Gastroesophageal sphincter (tissue), 4 donors: ENCODE measurements at regions not wholly inside any gene's neighbourhood (a gene's known extent, or its start where the extent isn't known, plus 50 kb on each side); places are given as distances from the start of the nearest gene placed in this dataset.

Source experiments
- ATAC-seq: fragments of 150-250 bp; one replicate; pipeline ENCODE4 v1.9.1; 2016; ENCODE audit warnings: mild to moderate bottlenecking, moderate library complexity
- H3K27ac ChIP-seq, 4 donors: fragments of 200-600 bp; sonication (generic) in 3 of 4; 1 replicate in 3 of 4; 2 replicates in 1 of 4; pipeline ENCODE4 v1.5.1; 2016 to 2019
- H3K27me3 ChIP-seq: fragments of 200-600 bp; sonication (generic); one replicate; pipeline ENCODE4 v1.5.1; 2019
- H3K36me3 ChIP-seq, 2 donors: fragments of 200-600 bp; sonication (generic); one replicate each; pipeline ENCODE4 v1.5.1; 2019; ENCODE audit warnings: control low read depth in 1 of 2
- H3K4me1 ChIP-seq, 3 donors: fragments of 200-600 bp; sonication (generic); 1 replicate in 2 of 3; 2 replicates in 1 of 3; pipeline ENCODE4 v1.5.1; 2016 to 2019; ENCODE audit warnings: control low read depth in 2 of 3
- H3K4me3 ChIP-seq, 2 donors: fragments of 200-600 bp; sonication (generic); one replicate each; pipeline ENCODE4 v1.5.1; 2019; ENCODE audit warnings: mild to moderate bottlenecking in 1 of 2, moderate library complexity in 1 of 2
- H3K9me3 ChIP-seq, 3 donors: fragments of 200-600 bp; sonication (generic); one replicate each; pipeline ENCODE4 v1.5.1; 2017 to 2019; ENCODE audit warnings: control low read depth in 2 of 3
- CTCF ChIP-seq, 4 experiments: fragments of 200-600 bp in 2 of 4; fragments of 450-650 bp in 2 of 4; sonication (generic) in 1 of 4; IDR thresholded peaks; one replicate each; pipeline ENCODE4 v1.5.1; 2017 to 2019; ENCODE audit warnings: antibody characterized with exemption in 4 of 4, mild to moderate bottlenecking in 2 of 4, moderate library complexity in 2 of 4
- EP300 ChIP-seq: sonication (generic); formaldehyde crosslinking; IDR thresholded peaks from one replicate; pipeline ENCODE4 v1.6.1; 2017; ENCODE audit warnings: antibody characterized with exemption, mild to moderate bottlenecking
- POLR2A ChIP-seq, 2 donors: fragments of 450-650 bp; IDR thresholded peaks; one replicate each; pipeline ENCODE4 v1.6.1; 2017; ENCODE audit warnings: antibody characterized with exemption in 2 of 2, mild to moderate bottlenecking in 2 of 2, moderate library complexity in 1 of 2
- POLR2AphosphoS5 ChIP-seq: sonication (generic); formaldehyde crosslinking; IDR thresholded peaks from one replicate; pipeline ENCODE4 v1.6.1; 2017; ENCODE audit warnings: antibody characterized with exemption
- WGBS, 2 donors: methylation state at CpG; one replicate each; pipeline ENCODE4 v1.1.5; 2018; ENCODE audit warnings: low coverage in 1 of 2; 5-methylcytosine and 5-hydroxymethylcytosine counted together

- Histone ChIP-seq H3K36me3 (no peaks in the 10 kb centered on the region), H3K27ac (no peak overlapping the region), H3K4me1 (peaks cover 0 to 3% (median 0%) of the 10 kb centered on the region in 3 donors), H3K4me3 (no peak overlapping the region), H3K9me3 (no peaks in the 10 kb centered on the region), H3K27me3 (peaks cover 49% of the 10 kb centered on the region)
- peak; percentile 62 for ATAC-seq
- no peak for TF ChIP-seq POLR2A (IDR thresholded peaks at IDR 0.05)
- peak in 3 of 4 experiments; percentile 37 to 54 (median 53) for TF ChIP-seq CTCF (IDR thresholded peaks at IDR 0.05)
- WGBS, 2 donors, result 51% methylated on average over 5 of the region's 11 CpGs; no CpG with 5 or more reads in 1 of the 2 donors
These were observed 50.0 kb downstream of the SPRING1 start for GRCh38 chr12:116687888-116688287.

GRCh38 chr12:116684891-116685290 is 53.0 kb downstream of the SPRING1 start:
- H3K27ac ChIP-seq, result no peak overlapping the region
- 72% methylated on average over 3 of the region's 3 CpGs; no CpG with 5 or more reads in 1 of the 2 donors for WGBS, 2 donors
- ATAC-seq, result no peak
- no peaks in the 10 kb centered on the region for H3K4me1 ChIP-seq
- H3K9me3 ChIP-seq, result no peaks in the 10 kb centered on the region
- H3K27me3 ChIP-seq, result peaks cover 19% of the 10 kb centered on the region
- H3K36me3 ChIP-seq, result no peaks in the 10 kb centered on the region
- no peak for TF ChIP-seq POLR2A (IDR thresholded peaks at IDR 0.05)
- TF ChIP-seq POLR2AphosphoS5, result no peak
- TF ChIP-seq EP300, result no peak
- no peak for TF ChIP-seq CTCF (IDR thresholded peaks at IDR 0.05)
- no peak overlapping the region for H3K4me3 ChIP-seq

- peaks cover 0 to 14% (median 0%) of the 10 kb centered on the region in 3 donors for H3K4me1 ChIP-seq
- H3K4me3 ChIP-seq, result no peak overlapping the region
- no peak for ATAC-seq
- H3K27ac ChIP-seq, result no peak overlapping the region
- whole genome bisulfite sequencing, 2 donors, result 58 to 60% methylated on average over 4 of the region's 4 CpGs
- TF ChIP-seq POLR2AphosphoS5 (no peak), CTCF (IDR thresholded peaks at IDR 0.05) (no peak)
- H3K9me3 ChIP-seq, result no peaks in the 10 kb centered on the region
- H3K27me3 ChIP-seq, result no peaks in the 10 kb centered on the region
- H3K36me3 ChIP-seq, result no peaks in the 10 kb centered on the region
These were observed 60.6 kb downstream of the SPRING1 start for GRCh38 chr12:116677202-116677661.

- H3K9me3 ChIP-seq, result no peaks in the 10 kb centered on the region
- no peaks in the 10 kb centered on the region for H3K36me3 ChIP-seq
- no peaks in the 10 kb centered on the region for H3K27me3 ChIP-seq
- H3K4me3 ChIP-seq, result no peak overlapping the region
- no peak for TF ChIP-seq CTCF (IDR thresholded peaks at IDR 0.05)
- no peak for TF ChIP-seq POLR2A (IDR thresholded peaks at IDR 0.05)
- TF ChIP-seq POLR2AphosphoS5, result no peak
- no peak for TF ChIP-seq EP300
- WGBS, 2 donors, result 63 to 74% methylated on average over 7 to 13 of the region's 18 CpGs
- no peak for ATAC-seq
- H3K27ac ChIP-seq, result peak overlapping the region in 3 of 4 donors; percentile 24 to 40 (median 26)
- H3K4me1 ChIP-seq, result peaks cover 0 to 14% (median 0%) of the 10 kb centered on the region in 3 donors
These were observed 62.3 kb downstream of the SPRING1 start for GRCh38 chr12:116675339-116676107.

- Histone ChIP-seq H3K36me3 (no peaks in the 10 kb centered on the region), H3K9me3 (no peaks in the 10 kb centered on the region), H3K27me3 (no peaks in the 10 kb centered on the region), H3K27ac (no peak overlapping the region), H3K4me3 (no peak overlapping the region), H3K4me1 (peaks cover 0 to 14% (median 0%) of the 10 kb centered on the region in 3 donors)
- 77 to 90% methylated on average over 2 to 5 of the region's 5 CpGs for WGBS, 2 donors
- ATAC-seq, result no peak
- TF ChIP-seq EP300 (no peak), POLR2A (IDR thresholded peaks at IDR 0.05) (no peak), CTCF (IDR thresholded peaks at IDR 0.05) (no peak), POLR2AphosphoS5 (no peak)
These were observed 63.2 kb downstream of the SPRING1 start for GRCh38 chr12:116674643-116675183.
